Activated CD4-positive, alpha-beta memory T cell treated with anti-CD3 and anti-CD28 coated beads for 36 hours (primary cell): ENCODE measurements at regions not wholly inside any gene's neighbourhood (a gene's known extent, or its start where the extent isn't known, plus 50 kb on each side); places are given as distances from the start of the nearest gene placed in this dataset.
A peak's percentile ranks its signal among the peaks of the same experiment; 100 is the strongest.

Experiments used
- CTCF ChIA-PET: fragments of 350-600 bp; sonication (Branson Sonifier 250); formaldehyde crosslinking; loops from one replicate; lab custom pipeline; 2021; ENCODE audit warnings: antibody characterized with exemption, inconsistent platforms; lab: Charles Lee
- POLR2A ChIA-PET: fragments of 350-600 bp; sonication (Branson Sonifier 250); formaldehyde crosslinking; loops from one replicate; lab custom pipeline; 2021; ENCODE audit warnings: antibody characterized with exemption; lab: Charles Lee
- DNase-seq: peaks from one replicate; pipeline ENCODE4 v3.0.0-alpha.2; 2020
- H3K27ac Mint-ChIP-seq: one replicate; pipeline ENCODE4 v1.8.0; 2021; ENCODE audit warnings: mixed read lengths
- H3K27me3 Mint-ChIP-seq: one replicate; pipeline ENCODE4 v1.8.0; 2021; ENCODE audit warnings: mixed read lengths
- H3K36me3 Mint-ChIP-seq: one replicate; pipeline ENCODE4 v1.8.0; 2021; ENCODE audit warnings: mixed read lengths
- H3K4me1 Mint-ChIP-seq: one replicate; pipeline ENCODE4 v1.8.0; 2021; ENCODE audit warnings: low read depth, mixed read lengths
- H3K4me3 Mint-ChIP-seq: one replicate; pipeline ENCODE4 v1.8.0; 2021; ENCODE audit warnings: mild to moderate bottlenecking, mixed read lengths
- H3K9me3 Mint-ChIP-seq: one replicate; pipeline ENCODE4 v1.8.0; 2021; ENCODE audit warnings: mixed read lengths
- intact Hi-C: fragments of 100-400 bp; cut with micrococcal nuclease; formaldehyde crosslinking; loops from one replicate; pipeline ENCODE4 v1.15.1; 2023

DNA sequence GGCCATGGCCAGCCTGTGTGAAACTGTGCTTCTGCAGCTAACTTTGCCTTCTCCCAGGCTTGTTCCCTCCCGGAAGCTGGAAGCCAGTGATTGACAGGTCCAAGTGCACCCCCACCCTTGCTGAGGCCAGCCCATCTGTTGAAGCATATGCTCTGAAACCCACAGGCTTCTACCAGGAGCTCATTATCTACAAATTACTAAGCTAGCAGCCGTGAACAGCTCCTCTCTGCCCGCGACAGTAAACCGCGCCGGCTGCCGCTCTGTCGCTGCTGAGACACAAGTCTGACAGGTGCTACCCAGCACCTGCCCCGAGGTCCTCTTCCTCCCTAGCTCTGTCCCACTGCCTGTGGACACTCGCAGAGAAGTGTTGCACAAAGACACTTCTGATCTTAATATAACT lies 490.9 kb downstream of the GADD45G start:
- H3K4me3 Mint-ChIP-seq: no peak overlapping the region
- H3K27me3 Mint-ChIP-seq: peaks cover 7% of the 10 kb centered on the region
- no peaks in the 10 kb centered on the region for H3K36me3 Mint-ChIP-seq
- CTCF ChIA-PET: interaction anchor here (1.2 to 7.1 kb wide), 4 partner anchors 92 to 499 kb away, joined by 3 to 63 read pairs (median 20); no protein-coding TSS in a partner anchor
- peaks cover 18% of the 10 kb centered on the region for H3K4me1 Mint-ChIP-seq
- POLR2A ChIA-PET: no interaction called here
- intact Hi-C loops: no loop called here
- H3K9me3 Mint-ChIP-seq: no peaks in the 10 kb centered on the region
- DNase-seq: peak; percentile 19
- H3K27ac Mint-ChIP-seq: no peak overlapping the region

DNA sequence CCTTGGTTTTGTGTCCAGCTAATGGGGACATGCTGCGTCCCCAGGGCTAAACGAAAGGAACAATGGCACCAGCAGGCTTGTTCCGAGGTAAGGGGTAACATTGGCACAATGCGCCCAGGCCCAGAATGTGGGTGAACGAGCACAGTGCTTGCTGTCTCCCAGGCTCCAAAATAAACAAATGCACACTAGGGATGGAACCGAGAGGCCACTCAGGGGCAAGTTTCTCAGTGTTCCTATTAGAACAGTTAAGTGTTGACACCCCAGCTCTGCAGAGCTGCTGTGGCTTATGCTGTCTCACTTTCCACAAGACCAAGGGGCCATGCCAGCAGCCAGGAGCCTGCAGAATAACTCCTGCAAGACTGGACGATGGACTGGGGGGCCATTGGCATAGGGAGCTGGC lies 492.4 kb downstream of the GADD45G start:
- ChIA-PET POLR2A (no interaction called here), CTCF (interaction anchor here (1.6 to 7.1 kb wide), 3 partner anchors 494 to 500 kb away, joined by 8 to 63 read pairs (median 37); no protein-coding TSS in a partner anchor)
- Mint-ChIP-seq H3K9me3 (no peaks in the 10 kb centered on the region), H3K27ac (no peak overlapping the region), H3K27me3 (peaks cover 7% of the 10 kb centered on the region), H3K4me1 (peaks cover 15% of the 10 kb centered on the region), H3K4me3 (no peak overlapping the region), H3K36me3 (no peaks in the 10 kb centered on the region)
- intact Hi-C loops: no loop called here
- no peak for DNase-seq

DNA sequence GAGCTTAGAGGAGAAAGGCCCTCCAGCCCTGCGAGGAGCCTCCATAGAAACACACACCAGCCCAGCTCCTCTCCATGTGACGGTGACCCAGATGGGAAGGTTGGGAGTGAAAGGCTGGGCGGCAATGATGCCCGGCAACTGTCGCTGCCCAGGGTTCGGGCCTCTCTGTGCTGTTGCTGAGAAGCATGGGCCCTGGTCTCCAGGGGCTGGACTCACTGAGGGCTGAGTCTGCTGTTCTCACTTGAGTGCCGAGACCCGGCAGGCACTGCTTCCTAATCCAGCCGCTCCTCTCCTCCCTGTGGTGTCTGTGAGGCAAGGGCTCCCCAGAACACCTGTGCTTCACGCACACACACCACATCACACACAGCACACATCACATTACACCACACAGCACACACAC lies 493.6 kb downstream of the GADD45G start:
- Mint-ChIP-seq H3K4me3 (no peak overlapping the region), H3K27ac (no peak overlapping the region), H3K9me3 (no peaks in the 10 kb centered on the region), H3K36me3 (no peaks in the 10 kb centered on the region), H3K4me1 (peaks cover 4% of the 10 kb centered on the region), H3K27me3 (peaks cover 7% of the 10 kb centered on the region)
- no peak for DNase-seq
- ChIA-PET POLR2A (no interaction called here), CTCF (interaction anchor here (1.6 to 7.1 kb wide), 3 partner anchors 495 to 501 kb away, joined by 8 to 63 read pairs (median 37); no protein-coding TSS in a partner anchor)
- intact Hi-C loops: no loop called here

DNA sequence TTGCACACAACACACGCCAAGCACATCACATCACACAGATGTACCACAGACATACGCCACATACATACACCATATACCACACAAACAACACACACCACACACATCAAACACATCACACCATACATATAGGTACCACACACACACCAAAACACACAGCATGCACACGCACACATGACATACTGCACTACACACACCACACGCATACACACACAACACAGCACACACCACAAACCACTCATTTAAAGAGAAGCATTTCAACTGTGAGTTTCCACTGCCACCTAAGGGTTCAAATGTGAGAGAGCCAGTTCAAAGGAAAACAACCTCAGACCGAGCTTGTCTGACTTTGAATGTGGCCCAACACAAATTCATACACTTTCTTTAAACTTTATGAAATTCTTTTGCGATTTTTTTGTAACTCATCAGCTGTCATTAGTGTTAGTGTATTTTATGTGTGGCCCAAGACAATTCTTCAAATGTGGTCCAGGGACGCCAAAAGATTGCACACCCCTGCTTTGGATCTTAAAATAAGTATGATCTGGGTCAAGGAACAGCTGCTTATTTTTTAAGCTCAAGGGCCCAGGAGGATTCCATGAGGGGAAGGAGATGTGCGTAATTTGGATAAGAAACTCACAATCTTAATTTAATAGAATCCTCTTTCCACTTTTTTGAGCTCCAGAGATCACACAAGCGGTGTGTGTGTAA lies 494.6 kb downstream of the GADD45G start:
- Mint-ChIP-seq H3K4me1 (peaks cover 2% of the 10 kb centered on the region), H3K27me3 (peaks cover 10% of the 10 kb centered on the region)

DNA sequence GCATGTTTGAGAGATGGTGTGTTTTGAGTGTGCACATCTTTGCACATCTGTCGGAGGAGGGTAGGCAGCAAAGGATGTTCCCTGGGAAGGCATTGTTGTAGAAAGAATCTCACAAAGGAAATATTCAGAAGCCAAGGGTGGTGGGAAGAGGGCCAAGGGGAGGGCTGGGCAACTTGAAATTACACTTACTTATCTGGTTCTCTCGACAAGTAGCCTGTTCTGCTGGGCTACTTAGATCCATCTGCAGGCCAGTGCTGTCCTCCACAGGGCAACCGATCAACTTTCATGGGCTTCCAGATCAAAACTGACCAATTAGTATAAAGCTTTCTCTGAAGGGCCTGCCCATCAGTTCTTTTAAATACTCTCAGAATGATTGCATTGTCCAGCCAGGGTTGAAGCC lies 495.2 kb downstream of the GADD45G start:
- Mint-ChIP-seq H3K4me3 (no peak overlapping the region), H3K9me3 (no peaks in the 10 kb centered on the region), H3K4me1 (peaks cover 2% of the 10 kb centered on the region), H3K36me3 (no peaks in the 10 kb centered on the region), H3K27ac (no peak overlapping the region), H3K27me3 (peaks cover 10% of the 10 kb centered on the region)
- POLR2A ChIA-PET: interaction anchor here (1.8 kb wide), 1 partner anchor 497 kb away, joined by 6 read pairs; no protein-coding TSS in a partner anchor
- DNase-seq: no peak
- intact Hi-C loops: loop anchor here (5.0 to 10.0 kb wide), 4 partner anchors 98 to 355 kb away; no protein-coding TSS in a partner anchor
- CTCF ChIA-PET: interaction anchor here (0.5 to 9.0 kb wide), 15 partner anchors 19 to 1776 kb away, joined by 3 to 258 read pairs (median 4); partner anchors contain the start of gene GADD45G

More for the DNA sequence above, 494.6 kb downstream of the GADD45G start:
- Mint-ChIP-seq H3K27ac (no peak overlapping the region), H3K4me3 (no peak overlapping the region), H3K9me3 (no peaks in the 10 kb centered on the region), H3K36me3 (no peaks in the 10 kb centered on the region)
- ChIA-PET CTCF (interaction anchor here (0.5 to 9.0 kb wide), 15 partner anchors 18 to 1777 kb away, joined by 3 to 258 read pairs (median 4); partner anchors contain the start of gene GADD45G), POLR2A (interaction anchor here (1.8 kb wide), 1 partner anchor 496 kb away, joined by 6 read pairs; no protein-coding TSS in a partner anchor)
- no peak for DNase-seq
- intact Hi-C loops: no loop called here

DNA sequence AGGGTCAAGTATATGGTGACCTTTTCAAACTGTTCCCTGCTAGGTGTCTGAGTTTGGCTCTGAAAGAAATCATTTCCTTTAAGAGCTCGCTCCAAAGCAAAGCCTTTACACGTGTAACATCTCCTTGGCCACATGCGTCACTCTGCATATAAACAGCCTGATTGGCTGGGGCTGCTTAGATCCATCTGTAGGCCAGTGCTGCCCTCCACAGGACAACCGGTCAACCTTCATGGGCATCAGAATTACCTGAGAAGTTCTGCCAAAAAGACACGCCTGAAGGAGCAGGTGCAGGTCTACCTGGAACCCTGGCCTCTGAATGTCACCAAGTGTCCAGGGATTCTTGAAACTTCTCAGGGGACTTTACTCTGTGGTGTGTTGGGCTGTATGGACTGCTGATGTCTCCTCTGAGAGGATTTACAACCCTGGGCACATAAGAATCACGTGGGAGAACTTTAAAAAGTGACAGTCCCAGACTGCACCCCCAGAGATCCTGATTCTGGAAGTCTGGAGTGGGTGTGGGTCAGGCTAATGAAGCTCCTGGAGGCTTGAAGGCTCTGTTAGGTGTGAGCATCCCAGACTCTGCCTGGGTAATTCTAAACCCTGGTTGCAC lies 497.6 kb downstream of the GADD45G start:
- no peak overlapping the region for H3K4me3 Mint-ChIP-seq

DNA sequence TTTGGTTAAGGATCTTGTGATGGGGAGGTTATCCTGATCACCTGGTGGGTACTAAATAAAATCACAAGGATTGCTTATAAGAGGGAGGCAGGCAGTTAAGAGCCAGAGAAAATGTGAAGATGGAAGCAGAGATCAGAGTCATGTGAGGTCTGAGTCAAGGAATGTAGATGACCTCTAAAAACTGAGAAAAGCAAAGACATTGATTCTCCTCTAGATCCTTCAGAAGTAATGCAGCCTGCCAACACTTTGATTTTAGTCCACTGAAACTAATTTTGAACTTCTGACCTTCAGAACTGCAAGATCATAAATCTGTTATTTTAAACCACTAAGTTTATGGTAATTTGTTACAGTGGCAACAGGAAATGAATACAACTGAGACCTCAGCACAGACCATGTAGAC lies 499.0 kb downstream of the GADD45G start:
- Mint-ChIP-seq H3K27me3 (peaks cover 5% of the 10 kb centered on the region), H3K4me1 (peaks cover 2% of the 10 kb centered on the region), H3K36me3 (no peaks in the 10 kb centered on the region), H3K4me3 (no peak overlapping the region), H3K27ac (no peak overlapping the region), H3K9me3 (no peaks in the 10 kb centered on the region)
- intact Hi-C loops: loop anchor here (5.0 to 10.0 kb wide), 4 partner anchors 101 to 359 kb away; no protein-coding TSS in a partner anchor
- ChIA-PET POLR2A (no interaction called here), CTCF (interaction anchor here (0.6 to 9.0 kb wide), 6 partner anchors 103 to 551 kb away, joined by 3 to 258 read pairs (median 4); partner anchors contain the start of gene GADD45G)
- DNase-seq: no peak

More for the DNA sequence above, 497.6 kb downstream of the GADD45G start:
- DNase-seq: peak; percentile 87
- H3K4me1 Mint-ChIP-seq: peaks cover 2% of the 10 kb centered on the region
- ChIA-PET POLR2A (no interaction called here), CTCF (interaction anchor here (0.6 to 9.0 kb wide), 29 partner anchors 9 to 673 kb away, joined by 3 to 258 read pairs (median 3); partner anchors contain the start of gene GADD45G)
- no peaks in the 10 kb centered on the region for H3K9me3 Mint-ChIP-seq
- peaks cover 7% of the 10 kb centered on the region for H3K27me3 Mint-ChIP-seq
- intact Hi-C loops: loop anchor here (1.0 to 10.0 kb wide), 6 partner anchors 100 to 504 kb away; no protein-coding TSS in a partner anchor
- H3K36me3 Mint-ChIP-seq: no peaks in the 10 kb centered on the region
- H3K27ac Mint-ChIP-seq: no peak overlapping the region

DNA sequence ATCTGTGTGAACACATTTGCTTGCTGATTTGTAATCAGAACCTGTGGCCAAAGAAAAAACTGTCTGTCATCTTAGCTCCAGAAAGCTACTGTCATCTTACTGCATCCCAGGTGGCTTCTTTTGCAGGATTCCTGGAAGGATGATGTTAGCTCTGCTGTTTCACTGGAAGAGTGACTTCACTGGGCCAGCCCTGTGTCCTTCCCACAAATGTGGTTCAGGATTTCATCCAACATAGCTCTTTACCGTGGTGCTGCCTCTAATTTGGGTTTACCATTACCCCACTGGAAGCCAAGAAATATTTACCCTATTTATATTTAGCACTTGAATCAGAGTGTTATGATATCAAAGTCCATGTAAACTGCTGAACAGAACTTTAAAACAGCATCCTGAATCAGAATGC lies 501.0 kb downstream of the GADD45G start:
- Mint-ChIP-seq H3K27ac (no peak overlapping the region), H3K9me3 (peaks cover 12% of the 10 kb centered on the region), H3K36me3 (peaks cover 6% of the 10 kb centered on the region), H3K27me3 (peaks cover 5% of the 10 kb centered on the region), H3K4me1 (peaks cover 2% of the 10 kb centered on the region), H3K4me3 (no peak overlapping the region)
- ChIA-PET POLR2A (no interaction called here), CTCF (interaction anchor here (0.6 to 9.0 kb wide), 5 partner anchors 504 to 532 kb away, joined by 3 to 258 read pairs (median 5); partner anchors contain the start of gene GADD45G)
- intact Hi-C loops: loop anchor here (10.0 kb wide), 2 partner anchors 291 to 361 kb away; no protein-coding TSS in a partner anchor
- no peak for DNase-seq

DNA sequence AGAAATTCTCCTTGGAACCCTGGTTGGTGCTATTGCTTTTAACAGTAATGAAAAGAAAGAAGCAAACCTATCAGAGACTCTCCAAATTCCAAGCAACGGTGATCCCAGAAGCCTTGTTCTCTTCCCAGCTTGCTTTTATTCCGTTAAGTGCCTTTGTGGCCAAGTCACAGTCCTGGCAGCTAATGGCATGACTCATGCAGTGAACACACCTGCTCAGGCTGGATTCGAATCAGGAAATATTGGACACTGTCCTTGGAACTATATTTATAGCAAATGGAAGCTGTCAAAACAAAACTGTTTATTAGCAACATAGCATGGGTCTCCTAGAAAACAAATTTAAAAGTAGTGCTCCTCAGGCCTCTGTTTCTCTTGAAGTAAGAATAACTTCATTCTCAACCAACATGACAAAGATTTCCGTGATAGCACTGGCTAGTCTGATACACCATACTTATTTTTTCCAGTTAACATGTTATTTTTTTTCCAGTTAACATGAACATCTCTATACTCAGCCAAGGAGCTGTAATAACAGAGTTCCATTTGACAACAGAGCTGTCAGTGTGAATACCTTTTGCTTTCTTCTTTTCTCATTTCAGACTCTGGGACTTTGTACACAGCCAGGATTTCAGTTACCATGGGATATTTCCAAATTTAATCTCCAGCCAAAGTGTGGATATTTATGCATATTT lies 502.4 kb downstream of the GADD45G start:
- DNase-seq: no peak
- H3K27ac Mint-ChIP-seq: no peak overlapping the region
- intact Hi-C loops: loop anchor here (10.0 kb wide), 2 partner anchors 292 to 362 kb away; no protein-coding TSS in a partner anchor
- ChIA-PET CTCF (interaction anchor here (1.4 to 9.0 kb wide), 3 partner anchors 505 to 514 kb away, joined by 6 to 258 read pairs (median 24); partner anchors contain the start of gene GADD45G), POLR2A (no interaction called here)
- peaks cover 5% of the 10 kb centered on the region for H3K27me3 Mint-ChIP-seq
- peaks cover under 1% of the 10 kb centered on the region for H3K4me1 Mint-ChIP-seq
- peaks cover 6% of the 10 kb centered on the region for H3K36me3 Mint-ChIP-seq
- peaks cover 12% of the 10 kb centered on the region for H3K9me3 Mint-ChIP-seq
- H3K4me3 Mint-ChIP-seq: no peak overlapping the region

DNA sequence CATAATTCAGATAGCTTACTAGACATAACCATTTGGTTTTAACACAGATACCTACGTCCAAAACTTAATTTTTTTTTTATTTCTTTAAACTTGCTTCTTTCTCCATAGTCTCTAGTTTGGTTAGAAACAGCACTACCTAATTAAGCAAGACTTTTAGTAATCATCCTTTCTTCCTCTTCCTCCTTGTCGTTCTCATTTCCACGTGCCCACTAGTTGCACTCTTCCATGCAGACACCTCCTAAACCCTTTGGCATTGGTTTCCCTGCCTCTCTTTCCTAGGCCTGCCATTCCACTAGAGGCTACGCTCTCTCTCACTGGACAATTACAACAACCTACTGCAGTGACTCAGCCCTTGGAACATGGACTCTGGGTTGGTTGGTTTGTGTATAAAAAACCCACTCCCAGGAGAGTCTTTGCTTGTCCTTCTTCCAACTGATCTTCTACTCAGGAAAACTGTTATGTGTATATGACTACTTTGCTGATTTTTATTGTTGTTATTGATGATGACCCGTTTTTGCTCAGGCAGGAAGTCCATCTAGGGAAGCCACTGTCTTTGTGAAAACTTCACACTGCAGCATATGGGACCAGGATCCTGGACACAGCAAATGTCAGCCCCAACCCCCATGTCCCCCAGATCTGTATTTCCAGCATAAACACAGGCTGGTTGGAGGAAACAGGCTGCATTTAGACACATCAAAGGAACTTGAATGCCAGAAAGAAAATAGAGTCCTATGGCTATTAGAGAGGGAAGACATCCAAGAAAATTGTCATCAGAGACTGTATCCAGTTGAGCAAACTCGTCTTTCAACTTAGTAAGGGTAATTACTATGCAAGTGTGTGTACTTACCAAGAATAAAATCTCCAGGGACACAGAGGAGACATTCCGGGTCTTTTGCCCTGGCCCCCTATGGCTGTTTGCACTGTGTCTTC lies 503.2 kb downstream of the GADD45G start:
- DNase-seq: no peak
- Mint-ChIP-seq H3K27ac (no peak overlapping the region), H3K27me3 (peaks cover 4% of the 10 kb centered on the region), H3K4me3 (no peak overlapping the region), H3K36me3 (peaks cover 6% of the 10 kb centered on the region), H3K4me1 (no peaks in the 10 kb centered on the region), H3K9me3 (peaks cover 12% of the 10 kb centered on the region)
- ChIA-PET CTCF (interaction anchor here (3.6 to 9.0 kb wide), 2 partner anchors 506 to 510 kb away, joined by 24 to 258 read pairs; partner anchors contain the start of gene GADD45G), POLR2A (no interaction called here)
- intact Hi-C loops: loop anchor here (10.0 kb wide), 2 partner anchors 293 to 363 kb away; no protein-coding TSS in a partner anchor
